ENCODE measurements at regions not wholly inside any gene's neighbourhood (a gene's known extent, or its start where the extent isn't known, plus 50 kb on each side); places are given as distances from the start of the nearest gene placed in this dataset.

DNA sequence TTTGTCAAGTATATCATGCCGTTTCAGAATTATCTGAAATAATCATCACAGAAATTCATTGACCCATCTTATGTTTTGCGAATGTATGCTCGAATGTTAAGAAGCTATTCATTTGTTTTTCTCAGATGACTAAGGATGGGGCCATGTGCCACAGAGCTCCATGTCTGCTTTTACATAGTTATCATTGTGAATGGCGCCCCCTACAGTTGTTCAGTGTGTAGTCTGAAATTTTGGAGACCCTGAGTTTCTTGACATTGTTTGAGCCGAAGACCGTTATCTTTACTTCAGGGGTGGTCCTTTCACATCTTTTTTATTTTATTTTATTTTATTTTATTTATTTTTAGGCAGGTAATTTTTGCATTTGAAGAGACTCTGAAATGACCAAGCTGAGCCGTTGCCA, 972.0 kb upstream of the RBFOX1 start:
- DNase-seq = no peak

DNA sequence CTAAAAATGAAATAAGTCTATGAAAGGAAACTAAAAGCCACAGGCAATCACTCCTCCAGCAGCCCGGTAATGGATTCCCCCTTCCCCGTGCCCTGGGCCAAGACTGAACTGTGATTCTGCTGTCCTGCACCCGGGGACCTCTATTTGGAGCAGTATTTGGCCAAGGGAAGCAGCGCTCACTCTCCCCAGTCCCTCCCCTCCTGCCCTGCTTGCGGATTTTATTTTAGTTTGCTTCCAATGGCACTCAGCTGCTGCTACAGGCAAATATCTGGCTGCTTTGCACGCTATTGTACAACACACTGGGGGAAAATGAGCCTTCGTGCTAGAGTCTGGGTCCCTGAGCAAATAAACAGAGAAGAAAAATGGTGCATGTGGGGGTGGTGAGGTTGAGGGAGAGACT, 975.7 kb upstream of the RBFOX1 start:
- peak; percentile 59 for DNase-seq

DNA sequence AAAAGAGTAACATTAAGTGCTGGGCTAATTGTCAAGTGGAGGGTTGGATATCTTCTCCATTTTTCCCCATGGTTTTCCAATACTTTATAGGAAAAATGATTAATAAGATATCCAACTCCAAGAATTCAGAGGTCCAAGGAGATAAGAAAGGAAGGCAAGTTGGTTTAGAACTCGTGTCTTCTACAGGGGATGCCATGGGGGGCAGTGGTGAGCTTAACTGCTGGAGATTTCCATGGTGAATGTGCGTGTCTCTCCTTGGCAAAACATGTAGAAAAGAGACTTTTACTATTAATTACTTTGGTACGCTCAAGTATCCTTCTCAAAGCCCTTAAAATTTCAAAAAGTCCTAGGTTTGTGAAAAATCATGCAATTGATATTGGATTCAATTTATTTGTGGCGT, 982.9 kb upstream of the RBFOX1 start:
- DNase-seq = no peak

DNA sequence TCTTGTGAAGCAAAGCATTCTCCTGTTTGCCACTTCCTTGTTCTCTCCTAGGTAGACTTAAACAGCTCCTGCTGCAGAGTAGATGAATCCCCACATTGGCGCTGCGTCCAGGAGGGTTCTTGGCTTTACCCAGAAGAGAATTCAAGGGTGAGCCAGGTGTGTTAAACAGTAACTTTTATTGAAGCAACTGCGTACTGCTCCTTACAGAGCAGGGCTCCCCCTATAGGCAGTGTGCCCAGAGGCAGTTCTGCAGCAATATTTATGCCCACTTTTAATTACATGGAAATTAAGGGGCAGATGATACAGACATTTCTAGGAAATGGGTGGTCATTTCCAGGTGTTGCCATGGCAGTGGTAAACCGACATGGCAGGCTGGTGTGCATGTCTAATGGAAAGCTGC, 987.6 kb upstream of the RBFOX1 start:
- no peak for DNase-seq

DNA sequence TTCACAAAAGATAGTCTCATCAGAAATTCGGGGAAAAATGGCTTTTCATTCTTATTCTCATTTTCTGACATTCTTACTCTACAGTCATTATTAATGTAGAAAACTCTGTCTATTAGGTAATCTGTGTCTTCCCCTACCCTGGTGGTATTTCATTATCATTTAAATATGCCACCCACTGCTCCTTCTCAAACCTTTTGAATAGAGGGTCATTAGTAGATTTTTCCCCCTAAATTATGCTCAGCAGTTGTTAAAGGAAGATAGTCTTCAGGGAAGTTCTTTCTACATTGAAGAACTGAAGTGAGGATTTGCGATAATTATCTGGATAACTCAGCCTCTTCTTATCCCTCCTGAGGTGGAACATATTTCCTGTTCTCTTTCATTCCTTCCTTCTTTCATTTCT, 989.5 kb upstream of the RBFOX1 start:
- no peak for DNase-seq

DNA sequence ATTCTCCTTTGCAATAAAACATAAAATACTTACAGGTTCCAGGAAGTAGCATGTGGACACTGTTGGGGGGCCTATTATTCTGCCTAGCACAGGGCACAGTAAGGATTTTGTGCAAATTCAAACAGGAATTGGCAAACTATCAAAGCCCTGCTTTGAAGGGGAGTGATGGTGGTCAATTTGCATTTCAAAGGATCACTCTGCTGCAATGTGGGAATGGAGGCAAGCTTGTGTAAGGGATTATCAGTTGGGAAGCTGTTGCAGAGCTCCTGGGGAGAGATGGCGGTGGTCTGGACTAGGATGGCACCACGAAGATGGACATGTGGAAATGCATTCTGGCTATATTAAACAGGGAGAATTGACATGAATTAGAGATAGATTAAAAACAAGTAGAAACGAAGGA, 990.7 kb upstream of the RBFOX1 start:
- DNase-seq = no peak

DNA sequence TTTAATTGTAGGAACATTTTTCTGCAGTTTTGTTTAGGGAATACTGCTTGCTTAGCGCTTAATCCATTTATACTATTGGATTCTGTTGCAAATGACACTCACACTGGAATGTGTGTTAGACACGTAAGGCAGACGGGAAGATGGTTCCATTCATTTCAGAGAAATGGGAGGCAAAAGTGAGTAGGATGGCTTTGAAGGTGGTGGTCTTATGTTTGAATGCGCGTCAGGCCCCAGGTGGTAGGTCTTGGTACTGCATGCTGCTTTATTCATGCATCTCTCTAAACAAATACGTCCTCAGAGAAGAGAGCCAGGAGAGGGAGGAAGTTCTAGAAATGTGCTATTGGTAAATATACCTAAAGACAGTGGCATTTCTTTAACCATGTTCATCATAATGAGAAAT, 997.6 kb upstream of the RBFOX1 start:
- no peak for DNase-seq

DNA sequence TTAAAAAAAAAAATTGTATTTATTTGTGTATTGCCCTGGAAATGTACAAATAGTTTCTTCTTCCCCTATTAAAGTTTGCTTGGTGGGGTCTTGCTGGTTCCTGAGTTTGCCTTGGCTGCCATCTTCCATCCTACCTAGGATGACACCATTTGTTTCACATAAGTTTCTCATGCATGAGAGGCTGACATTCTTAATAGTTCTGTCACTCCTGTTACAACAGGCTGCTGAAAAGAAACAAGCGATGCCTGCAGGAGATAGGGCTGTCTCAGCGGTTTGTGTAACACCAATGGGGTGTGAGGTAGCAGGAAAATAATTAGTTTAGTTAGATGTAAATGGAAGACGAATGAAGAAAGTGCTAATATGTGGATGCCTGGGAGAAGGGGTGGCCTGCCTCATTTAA, 1000.9 kb upstream of the RBFOX1 start:
- no peak for DNase-seq

DNA sequence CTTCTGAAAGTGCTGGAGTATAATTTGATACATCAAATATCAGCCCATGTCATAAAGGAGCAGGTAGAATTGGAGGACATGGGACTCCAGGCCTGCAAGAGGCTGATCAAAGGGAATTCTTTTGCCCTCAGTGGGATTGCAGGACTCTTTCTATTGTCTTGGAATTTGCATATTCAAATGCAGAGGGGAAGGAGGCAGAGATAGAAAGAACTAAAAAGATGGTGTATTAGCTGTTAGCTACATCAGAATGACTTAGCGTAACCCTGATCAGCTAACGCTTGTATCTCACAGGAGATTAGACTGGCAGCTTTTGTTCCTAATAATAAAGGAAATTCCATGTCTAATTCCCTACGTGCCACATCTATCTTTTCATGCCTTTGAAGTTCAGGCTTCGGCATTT, 1014.7 kb upstream of the RBFOX1 start:
- DNase-seq = no peak

DNA sequence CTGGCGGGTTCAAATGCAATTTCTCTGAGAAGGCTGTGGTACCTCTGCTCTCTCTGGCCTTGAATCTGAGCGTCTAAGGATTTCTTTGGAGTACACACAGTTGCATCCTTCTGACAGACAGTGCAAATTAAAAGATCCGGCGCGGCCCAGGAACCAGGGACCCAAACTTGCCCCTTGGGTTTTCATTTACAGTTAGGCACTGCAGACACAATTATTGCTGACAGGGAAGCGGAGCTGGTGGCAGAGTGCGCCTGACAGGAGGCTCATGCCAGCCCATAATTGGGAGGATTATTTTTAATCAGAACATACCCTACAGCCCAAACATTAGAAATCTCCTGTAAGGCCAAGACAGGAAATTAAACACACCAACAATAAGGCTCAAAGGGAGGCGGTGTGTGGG, 1023.4 kb upstream of the RBFOX1 start:
- DNase-seq = no peak

DNA sequence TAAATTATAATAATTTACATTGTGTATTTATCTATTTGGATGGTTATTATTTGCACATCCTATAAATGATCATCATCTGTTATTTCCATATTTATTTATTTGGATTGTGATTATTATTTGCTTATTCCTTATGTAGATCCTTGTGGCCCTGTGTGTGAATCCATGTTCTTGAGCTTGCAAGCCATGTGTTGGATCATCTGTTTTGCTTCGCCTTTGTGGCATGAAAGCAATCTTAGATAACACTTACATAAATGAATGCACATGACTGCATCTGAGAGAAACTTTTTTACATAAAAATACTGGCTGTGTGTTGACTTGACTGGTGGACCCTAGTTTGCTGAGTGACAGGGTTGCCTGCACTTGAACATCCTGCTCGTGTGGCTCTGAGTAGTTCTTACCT, 1024.5 kb upstream of the RBFOX1 start:
- no peak for DNase-seq

DNA sequence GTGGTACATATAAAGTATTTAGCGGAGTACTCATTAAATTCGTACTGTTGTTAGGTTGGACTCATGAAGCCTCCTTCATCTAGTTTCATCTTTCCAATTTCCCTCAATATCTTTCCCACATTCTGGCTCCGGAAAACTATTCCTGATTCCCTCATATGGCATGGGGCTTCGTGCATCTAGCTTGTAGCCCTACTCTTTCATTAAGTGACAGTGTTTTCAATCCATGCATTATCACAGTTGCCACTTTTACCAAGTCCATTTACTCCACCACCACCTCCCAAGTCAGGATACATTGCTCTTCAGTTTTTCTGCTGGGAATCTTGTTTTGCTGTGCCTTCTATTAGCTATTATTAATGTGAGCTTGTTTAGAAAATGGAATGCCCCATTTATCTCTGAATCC, 1032.1 kb upstream of the RBFOX1 start:
- DNase-seq = no peak

DNA sequence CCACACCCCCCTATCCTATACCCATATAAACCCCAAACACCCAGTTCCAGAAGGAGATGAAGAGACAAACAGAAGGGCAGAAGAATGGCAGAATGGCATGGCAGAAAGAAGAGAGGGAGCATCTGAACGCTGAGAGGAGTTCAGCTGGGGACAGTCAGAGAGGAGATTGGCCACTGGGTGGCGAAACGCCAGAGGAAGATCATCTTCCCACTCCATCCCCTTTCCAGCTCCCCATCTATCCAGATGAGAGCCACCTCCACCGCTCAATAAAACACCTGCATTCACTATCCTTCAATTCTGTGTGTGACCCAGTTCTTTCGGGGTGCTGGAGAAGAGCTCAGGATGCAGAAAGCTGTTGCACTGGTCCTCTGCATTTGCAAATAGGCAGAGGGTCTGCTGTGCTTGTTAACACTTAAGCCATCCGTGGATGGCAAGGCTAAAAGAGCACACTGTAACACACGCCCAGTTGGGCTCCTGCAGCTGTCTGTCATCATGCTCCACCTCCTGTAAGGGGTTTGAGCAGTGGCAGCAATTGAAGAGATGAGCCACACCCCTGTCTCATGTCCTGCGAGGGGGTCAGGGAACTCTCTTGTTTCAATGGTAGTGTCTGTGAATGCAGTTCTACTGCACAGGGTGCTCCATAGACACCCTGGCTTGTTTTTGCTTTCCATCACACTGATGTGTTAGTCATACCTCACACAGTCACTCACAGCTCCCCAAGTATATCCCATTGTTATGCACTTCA, 1034.8 kb upstream of the RBFOX1 start:
- no peak for DNase-seq

DNA sequence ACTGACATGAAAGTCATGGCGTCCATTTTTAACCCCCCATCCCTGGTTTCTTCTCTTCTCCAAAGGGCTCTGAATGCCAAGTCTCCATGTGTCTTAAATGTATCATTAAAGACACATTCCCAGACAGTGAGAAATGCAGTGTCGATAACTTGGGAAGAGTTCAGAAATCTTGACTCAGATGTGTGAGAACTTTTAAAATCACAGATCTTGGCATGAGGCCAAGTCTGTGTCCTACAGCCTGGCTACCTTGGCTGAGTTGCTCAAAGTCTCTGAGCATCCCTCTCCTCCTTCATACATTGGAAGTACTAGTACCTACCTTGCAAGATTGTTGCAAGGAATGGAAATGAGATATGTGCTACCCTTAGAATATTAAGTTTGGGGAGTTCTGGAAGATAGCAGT, 1046.5 kb upstream of the RBFOX1 start:
- no peak for DNase-seq

DNA sequence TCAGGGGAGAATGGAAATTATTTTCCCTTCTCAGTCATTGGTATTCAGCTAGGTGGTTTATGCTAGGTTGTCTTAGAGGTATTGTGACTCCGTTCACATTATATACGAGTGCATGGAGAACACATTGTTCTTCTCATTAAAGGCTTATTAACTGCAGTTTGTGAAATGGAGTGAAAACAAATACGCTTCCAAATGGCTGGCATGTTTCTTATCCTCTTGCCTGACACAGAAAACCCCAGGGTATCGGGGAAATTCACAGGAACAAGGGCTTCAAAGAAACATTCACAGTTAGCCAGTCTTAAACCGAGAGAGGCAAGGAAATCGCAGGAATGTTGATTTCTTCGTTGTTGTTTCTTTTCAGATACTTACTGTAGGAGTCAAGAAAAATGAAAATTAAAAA, 1047.9 kb upstream of the RBFOX1 start:
- DNase-seq = no peak

DNA sequence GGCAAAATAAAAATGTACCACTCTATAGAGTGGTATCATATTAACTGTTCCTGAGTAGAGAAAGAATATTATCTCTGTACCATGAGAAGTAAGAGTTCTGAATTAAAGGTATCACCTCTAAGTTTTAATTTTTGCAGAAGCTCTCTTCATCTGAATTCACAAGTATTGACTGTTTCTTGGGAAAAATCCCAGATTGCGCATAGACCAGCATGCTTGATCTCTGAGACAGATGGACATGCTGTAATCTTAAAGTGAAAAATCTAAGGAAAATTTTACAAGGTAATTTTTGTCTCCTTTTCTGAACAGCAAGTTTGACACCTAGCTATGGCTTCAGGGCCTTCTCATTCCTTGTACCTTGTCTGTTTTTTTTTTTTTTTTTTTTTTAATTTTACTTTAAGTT, 1050.7 kb upstream of the RBFOX1 start:
- no peak for DNase-seq

DNA sequence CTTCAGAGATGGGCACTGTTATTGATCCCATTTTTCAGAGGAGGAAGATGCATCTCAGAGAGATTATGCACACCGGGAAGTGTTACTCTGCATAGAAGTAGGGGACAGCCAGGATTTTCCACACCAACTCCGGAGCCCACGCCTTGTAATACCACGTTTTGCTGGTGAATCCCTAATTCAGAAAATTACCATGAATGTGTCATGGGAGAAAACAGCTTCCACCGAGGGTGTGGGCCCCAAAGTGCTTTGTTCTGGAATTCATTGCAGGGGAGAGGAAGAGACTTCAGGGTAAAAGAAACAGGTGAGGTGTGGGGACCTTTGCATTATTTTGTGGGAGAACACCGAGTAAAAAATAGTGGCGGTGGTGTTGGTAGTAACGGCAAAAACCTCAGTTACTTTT, 1051.4 kb upstream of the RBFOX1 start:
- DNase-seq = no peak

DNA sequence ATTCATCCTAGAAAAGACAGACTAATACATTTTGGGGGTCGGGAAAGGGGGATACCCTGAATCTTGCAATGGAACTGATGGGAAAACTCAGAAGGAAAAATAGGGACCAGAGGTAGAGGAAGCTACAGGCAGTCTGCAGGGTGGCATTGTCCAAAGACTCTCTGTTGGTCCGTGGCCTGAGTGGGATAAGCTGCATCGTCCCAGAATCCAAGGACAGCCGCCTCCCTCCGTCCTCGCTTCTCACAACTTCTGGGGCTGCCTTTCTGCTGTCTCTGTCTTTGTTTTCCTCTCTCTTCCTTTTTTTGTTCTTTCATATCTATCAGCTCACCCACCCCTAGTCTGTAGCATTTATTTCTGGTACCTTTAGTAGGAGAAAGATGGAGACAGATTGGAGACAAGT, 1052.6 kb upstream of the RBFOX1 start:
- no peak for DNase-seq

DNA sequence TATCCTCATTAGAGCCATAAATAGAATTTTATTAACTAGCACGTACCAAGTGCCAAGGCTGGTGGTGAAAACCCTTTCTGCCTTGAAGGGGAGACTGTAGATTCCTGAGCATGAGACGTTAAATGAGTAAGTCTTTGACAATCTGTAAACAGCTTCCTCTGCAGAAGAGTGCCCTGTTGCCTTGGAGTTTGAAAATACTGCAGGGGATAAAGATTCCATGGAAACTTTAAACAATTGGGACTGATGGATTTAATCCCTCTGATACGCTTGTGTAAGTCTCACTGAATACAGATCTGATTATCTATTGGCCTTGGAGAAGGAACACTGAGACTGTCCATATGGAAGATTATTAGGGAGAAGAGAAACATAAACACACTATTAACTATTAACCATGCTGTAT, 1053.4 kb upstream of the RBFOX1 start:
- no peak for DNase-seq

DNA sequence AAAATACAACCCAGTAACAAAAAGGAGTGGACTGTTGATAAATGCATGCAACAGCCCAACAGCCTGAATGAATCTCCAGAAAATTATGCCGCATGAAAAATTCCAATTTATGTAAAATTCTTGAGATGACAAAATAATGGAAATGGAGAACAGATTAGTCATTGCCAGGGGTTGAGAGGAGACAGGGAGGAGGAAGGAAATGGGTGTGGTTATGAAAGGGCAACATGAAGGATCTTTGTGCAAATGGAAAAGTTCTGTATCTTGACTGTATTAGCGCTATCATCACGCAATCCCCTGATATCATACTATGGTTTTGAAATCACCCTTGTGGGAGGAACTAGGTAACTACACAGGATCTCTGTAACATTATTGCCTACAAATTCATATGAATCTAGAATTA, 1058.3 kb upstream of the RBFOX1 start:
- DNase-seq = no peak

DNA sequence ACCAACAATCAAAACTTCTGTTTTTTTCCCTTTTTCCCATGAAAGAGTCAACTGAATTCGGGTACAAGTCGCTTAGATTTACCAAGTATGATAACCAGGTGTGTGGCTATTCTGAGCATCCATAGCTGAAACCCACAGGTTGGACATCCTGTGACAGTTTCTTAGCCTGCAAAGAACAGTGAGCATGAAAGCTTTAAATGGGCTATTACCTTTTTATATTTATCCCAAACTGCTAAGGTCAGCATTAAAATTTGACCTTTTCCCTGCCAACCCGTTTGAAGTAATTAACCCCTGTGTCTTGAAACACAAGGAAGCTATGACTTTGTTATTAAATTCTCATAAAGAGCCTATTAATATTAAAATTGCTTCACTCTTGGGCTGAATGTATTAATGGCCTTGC, 1065.0 kb upstream of the RBFOX1 start:
- DNase-seq = no peak

DNA sequence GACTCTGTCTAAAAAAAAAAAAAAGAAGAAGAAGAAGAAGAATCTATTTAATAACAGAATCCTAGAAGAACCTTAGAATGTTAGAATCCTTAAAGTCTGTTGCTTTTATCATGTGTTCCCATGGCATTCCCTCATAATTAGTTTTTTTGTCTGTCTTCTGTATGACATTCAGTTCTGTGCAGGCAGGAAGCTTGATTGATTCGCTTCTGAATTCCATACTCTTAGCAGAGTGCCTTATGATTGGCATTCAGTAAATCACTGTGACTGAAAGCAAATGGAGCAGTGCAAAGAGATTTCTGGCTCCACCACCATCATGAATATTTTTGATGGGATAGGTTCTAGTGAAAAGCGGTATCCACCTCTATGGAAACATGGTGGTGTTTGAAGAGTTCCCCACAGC, 1065.9 kb upstream of the RBFOX1 start:
- DNase-seq = no peak

DNA sequence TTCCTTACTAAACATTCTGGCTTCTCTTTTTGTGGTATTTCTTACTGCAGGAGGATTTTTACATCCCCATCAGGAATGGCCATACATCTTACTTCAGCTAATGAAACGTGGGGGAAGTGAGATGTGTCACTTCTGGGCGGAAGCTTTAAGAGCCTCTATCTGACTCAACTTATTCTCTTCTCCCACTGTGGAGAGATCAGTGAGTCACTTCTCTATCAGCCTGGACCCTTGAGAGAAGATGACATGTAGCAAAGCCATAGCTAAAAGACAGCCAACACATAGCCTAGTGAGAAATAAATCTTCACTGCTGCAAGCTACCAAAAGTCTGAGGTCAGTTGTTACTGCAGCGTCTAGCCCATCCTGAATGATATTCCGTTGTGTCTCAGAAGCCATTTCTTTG, 1066.7 kb upstream of the RBFOX1 start:
- DNase-seq = no peak

DNA sequence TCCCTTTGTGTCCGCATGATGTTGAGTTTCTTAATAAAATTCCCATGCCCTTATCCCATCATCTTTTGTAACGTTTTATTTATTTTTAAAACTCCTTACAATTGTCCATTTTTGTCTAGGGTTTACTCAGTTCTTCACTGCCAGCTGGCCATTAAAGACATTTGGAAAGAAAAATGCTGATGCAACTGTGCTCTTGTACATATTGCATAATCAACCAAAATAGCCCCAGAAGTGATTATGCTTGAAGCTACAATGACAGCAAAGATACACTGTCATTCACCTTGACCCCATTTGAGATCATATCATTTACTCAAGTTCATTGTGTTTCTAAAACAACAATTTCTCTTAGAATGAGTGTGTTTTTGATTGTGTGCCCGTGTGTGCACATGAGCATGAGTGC, 1074.6 kb upstream of the RBFOX1 start:
- DNase-seq = no peak

DNA sequence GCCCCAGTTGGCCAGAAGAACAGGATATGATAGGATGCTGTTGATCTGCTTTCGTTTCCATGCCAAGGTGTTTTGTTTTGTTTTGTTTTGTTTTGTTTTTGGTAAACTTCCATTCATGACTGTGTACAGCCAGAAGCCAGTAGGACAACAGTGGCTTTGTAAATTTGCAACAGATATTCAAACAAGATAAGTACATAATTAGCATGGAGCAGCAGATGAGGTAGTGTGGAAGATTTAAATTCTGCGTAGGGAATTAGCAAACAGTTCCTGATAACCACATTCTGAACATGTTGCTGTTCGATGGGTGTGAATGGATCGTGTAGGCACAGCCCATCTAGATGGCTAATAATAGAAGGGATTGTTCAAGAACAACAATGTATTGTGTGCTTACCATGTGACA, 1080.1 kb upstream of the RBFOX1 start:
- DNase-seq = no peak

DNA sequence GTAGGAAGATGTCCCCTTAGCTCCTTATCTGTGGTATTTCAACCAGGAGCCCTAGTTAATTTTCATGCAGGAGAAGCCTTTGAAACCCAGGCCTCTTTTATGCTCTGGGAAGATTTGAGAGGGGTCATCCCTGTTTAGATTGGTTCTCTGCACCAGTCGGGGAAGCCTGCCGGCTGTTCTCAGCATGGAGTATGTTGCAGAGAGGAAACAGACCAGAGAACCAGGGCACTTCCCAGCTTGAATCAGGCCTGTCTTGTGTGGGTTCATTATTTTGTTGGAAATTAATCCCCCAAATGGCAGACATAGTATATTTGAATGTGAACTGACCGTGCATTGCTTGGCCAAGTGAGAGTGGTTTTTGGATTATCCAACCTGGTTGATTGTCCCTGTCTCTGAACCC, 1082.1 kb upstream of the RBFOX1 start:
- no peak for DNase-seq

Measured in right hindlimb (tissue), 1 donor.